Skeletal muscle satellite cell (primary cell): ENCODE measurements at regions not wholly inside any gene's neighbourhood (a gene's known extent, or its start where the extent isn't known, plus 50 kb on each side); places are given as distances from the start of the nearest gene placed in this dataset.
"Not testable (repeated sequence)": the region's sequence is repeated elsewhere in the genome, so short reads cannot be mapped to it uniquely, and the experiment has no call there.

Source experiments
- H3K27me3 ChIP-seq: 2 replicates; pipeline ENCODE4 v1.7.0; 2013; ENCODE audit warnings: low read length; ENCODE audit not compliant: control insufficient read depth, insufficient read depth
- H3K36me3 ChIP-seq: 2 replicates; pipeline ENCODE4 v1.7.0; 2013; ENCODE audit warnings: mild to moderate bottlenecking, control low read depth, low read length; ENCODE audit not compliant: insufficient read depth
- H3K4me1 ChIP-seq: 2 replicates; pipeline ENCODE4 v1.7.0; 2013; ENCODE audit warnings: low read length; ENCODE audit not compliant: control insufficient read depth, insufficient read depth
- H3K4me2 ChIP-seq: 2 replicates; pipeline ENCODE4 v1.7.0; 2013; ENCODE audit warnings: mild to moderate bottlenecking, low read length
- H3K4me3 ChIP-seq: 2 replicates; pipeline ENCODE4 v1.7.0; 2013; ENCODE audit warnings: low read length
- H3K9ac ChIP-seq: 2 replicates; pipeline ENCODE4 v1.7.0; 2013; ENCODE audit warnings: mild to moderate bottlenecking, low read depth, low read length, moderate library complexity
- H3K9me3 ChIP-seq: replicated peaks from 2 replicates; pipeline ENCODE4 v1.7.0; 2013; ENCODE audit warnings: mild to moderate bottlenecking, control low read depth, low read length

DNA sequence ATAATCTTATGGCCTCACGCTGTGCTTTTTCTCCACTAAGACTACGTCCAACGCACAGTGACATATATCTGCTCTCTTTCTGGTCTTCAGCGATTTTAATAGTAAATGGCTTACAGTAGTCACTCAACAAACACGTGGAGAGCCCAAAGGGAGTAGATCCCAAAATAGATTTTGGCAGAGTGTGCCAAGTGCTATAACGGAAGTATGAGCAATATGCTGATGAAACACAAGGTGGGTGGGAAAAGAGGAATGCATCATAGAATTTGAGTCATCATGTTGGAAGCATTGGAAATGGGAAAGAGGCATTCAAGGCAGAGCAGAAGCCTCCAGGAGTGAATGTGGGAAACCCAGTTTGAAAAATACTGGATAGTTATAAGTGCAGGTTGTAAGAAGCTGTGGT lies 129.1 kb upstream of the LDB2 start:
- Histone ChIP-seq H3K9me3 (no peaks in the 10 kb centered on the region), H3K27me3 (no peaks in the 10 kb centered on the region), H3K4me1 (peaks cover 36% of the 10 kb centered on the region), H3K9ac (no peak overlapping the region), H3K4me2 (no peak overlapping the region), H3K36me3 (no peaks in the 10 kb centered on the region), H3K4me3 (no peak overlapping the region)

DNA sequence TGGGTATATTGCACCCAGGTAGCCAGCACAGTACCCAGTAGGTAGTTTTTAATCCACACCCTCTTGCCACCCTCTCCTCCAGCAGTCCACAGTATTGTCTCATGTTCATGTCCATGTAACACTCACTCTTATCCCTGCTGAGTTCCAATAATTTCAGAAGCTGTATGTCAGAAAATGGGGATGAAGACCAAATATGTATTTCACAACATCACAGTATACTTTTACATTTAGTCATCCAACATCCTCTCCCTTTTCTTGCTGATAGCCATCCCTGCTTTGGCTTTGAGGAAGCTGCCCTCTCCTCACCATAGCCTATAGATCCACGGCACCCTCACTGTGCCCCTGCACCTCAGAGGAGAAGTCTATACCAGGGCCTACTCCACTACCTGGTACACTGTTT lies 126.0 kb upstream of the LDB2 start:
- H3K9ac ChIP-seq = no peak overlapping the region
- no peaks in the 10 kb centered on the region for H3K9me3 ChIP-seq
- no peaks in the 10 kb centered on the region for H3K36me3 ChIP-seq
- peaks cover 21% of the 10 kb centered on the region for H3K4me1 ChIP-seq
- H3K27me3 ChIP-seq = no peaks in the 10 kb centered on the region
- no peak overlapping the region for H3K4me3 ChIP-seq
- H3K4me2 ChIP-seq = no peak overlapping the region

DNA sequence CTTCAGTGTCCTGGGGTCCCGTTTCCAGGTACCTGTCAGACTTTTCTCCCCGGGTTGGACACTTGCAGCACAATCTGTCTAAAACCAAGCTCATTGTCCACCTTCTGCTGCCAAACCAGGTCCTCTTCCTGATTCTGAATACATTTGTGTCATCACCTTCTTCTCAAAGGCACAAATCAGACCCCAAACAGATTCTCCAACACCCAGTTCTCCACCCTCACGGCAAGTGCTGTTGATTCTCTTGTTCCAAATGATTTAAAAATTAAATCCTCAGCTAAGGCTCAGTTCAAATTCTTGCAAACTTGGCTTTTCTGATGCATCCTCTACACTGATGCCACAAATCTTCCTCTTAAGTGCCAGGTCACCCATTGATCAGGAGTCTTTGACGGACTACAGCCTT lies 122.5 kb upstream of the LDB2 start:
- no peaks in the 10 kb centered on the region for H3K9me3 ChIP-seq
- no peak overlapping the region for H3K4me3 ChIP-seq
- H3K36me3 ChIP-seq = no peaks in the 10 kb centered on the region
- no peak overlapping the region for H3K4me2 ChIP-seq
- no peak overlapping the region for H3K9ac ChIP-seq
- peaks cover 6% of the 10 kb centered on the region for H3K4me1 ChIP-seq
- no peaks in the 10 kb centered on the region for H3K27me3 ChIP-seq

DNA sequence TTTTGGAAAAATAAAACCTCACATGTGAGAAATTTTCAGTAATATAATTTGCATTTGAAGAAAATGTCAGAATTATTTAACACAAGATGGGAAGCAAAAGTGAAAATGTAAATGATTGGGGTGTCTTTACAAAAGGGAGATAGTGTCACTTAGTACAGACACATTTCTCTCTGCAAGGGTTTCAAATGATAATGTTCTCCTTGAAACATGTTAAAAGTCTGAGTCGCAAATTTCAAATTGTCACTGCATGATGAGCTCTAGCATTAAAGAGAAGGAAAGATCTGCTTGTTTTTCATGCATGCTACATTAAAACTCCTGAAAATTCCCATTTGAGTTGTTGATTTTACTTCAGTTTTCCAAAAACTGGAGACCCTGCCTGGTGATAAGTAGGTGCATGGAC lies 122.0 kb upstream of the LDB2 start:
- no peaks in the 10 kb centered on the region for H3K36me3 ChIP-seq
- peaks cover 6% of the 10 kb centered on the region for H3K4me1 ChIP-seq
- no peak overlapping the region for H3K4me3 ChIP-seq
- no peaks in the 10 kb centered on the region for H3K27me3 ChIP-seq
- H3K4me2 ChIP-seq = no peak overlapping the region
- no peak overlapping the region for H3K9ac ChIP-seq
- H3K9me3 ChIP-seq = no peaks in the 10 kb centered on the region

DNA sequence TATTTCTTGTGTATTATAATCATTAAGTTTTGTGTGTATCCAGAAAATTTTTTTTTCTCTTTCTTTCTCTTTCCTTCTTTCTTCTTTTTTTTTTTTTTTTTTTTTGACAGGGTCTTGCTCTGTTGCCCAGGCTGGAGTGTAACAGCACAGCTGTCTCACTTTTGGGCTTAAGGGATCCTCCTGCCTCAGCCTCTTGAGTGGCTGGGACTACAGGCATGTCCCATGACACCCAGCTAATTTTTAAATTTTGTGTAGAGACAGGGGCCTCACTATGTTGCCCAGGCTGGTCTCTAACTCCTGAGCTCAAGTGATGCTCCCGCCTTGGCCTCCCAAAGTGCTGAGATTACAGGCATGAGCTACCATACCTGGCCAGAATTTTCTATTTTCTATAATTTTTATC lies 120.2 kb upstream of the LDB2 start:
- H3K4me1 ChIP-seq, H3K4me3 ChIP-seq, H3K9me3 ChIP-seq, H3K27me3 ChIP-seq, H3K9ac ChIP-seq, H3K4me2 ChIP-seq, H3K36me3 ChIP-seq: not testable (repeated sequence)

DNA sequence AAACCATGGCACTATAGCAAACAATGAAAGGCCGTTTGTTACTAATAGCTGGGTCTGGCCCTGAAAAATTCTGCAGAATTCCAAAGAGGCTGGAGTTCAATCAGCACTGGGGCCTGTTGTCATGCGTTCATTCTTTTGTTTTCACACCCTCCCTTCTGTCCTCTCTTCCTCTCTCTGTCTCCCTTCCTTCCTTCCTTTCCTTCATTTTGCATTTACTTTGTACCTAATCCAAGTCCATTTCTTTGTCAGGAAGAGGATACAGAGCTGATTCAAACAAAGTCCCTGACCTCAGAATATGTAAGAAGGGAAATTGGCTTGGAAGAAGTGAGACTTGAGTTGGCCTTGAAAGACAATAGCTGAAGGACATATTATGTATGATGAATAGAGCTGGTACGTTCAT lies 119.6 kb upstream of the LDB2 start:
- no peaks in the 10 kb centered on the region for H3K9me3 ChIP-seq
- no peaks in the 10 kb centered on the region for H3K4me1 ChIP-seq
- no peaks in the 10 kb centered on the region for H3K36me3 ChIP-seq
- no peaks in the 10 kb centered on the region for H3K27me3 ChIP-seq
- H3K9ac ChIP-seq = no peak overlapping the region
- no peak overlapping the region for H3K4me3 ChIP-seq
- no peak overlapping the region for H3K4me2 ChIP-seq

DNA sequence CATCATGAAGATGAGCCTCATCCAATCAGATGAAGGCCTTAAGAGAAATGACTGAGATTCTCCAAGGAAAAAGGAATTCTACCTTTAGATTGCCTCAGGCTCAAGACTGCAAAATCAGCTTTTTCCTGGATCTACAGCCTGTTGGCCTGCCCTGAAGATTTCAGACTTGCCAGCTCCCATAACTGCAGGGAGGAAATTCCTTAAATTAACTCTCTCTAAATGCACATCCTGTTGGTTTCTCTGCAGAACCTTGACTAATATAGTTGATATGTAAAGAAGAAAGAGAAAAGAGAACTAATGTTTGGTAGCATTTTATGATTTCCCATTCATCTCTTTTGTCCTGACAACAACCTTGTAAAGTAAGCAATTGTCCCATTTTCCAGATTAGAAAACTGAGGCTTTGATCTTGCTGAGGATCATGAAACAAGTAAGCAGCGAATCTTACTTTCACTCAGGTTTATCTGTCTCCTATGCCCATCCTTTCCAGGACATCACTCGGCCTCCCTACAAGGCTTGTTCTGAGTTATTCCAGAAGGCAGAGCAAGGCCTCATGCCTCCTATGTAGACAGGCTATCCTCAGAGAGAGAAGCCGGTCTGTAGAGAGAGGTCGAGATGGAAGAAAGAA lies 115.0 kb upstream of the LDB2 start:
- H3K27me3 ChIP-seq = no peaks in the 10 kb centered on the region
- no peaks in the 10 kb centered on the region for H3K36me3 ChIP-seq
- H3K9me3 ChIP-seq = no peaks in the 10 kb centered on the region
- H3K4me1 ChIP-seq = no peaks in the 10 kb centered on the region
- no peak overlapping the region for H3K9ac ChIP-seq
- H3K4me3 ChIP-seq = no peak overlapping the region
- H3K4me2 ChIP-seq = no peak overlapping the region

DNA sequence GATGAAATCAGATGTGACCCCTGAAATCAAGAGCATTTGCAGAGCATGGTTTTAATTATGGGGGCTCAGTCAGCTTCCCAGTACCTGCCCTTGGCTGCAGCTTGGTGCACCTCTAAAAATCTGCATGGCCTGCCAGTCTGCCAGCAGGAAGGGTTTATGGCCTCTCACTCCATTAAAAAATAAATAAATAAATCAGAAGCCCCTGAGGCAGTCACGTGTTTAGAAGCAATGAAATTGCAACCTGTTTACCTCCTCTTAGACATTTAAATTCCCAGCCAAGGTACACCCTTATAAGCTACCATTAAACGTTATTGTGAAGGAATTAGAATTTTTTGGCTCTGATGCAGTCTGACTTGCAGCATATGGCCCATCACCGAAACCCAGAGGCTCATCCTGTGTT lies 114.0 kb upstream of the LDB2 start:
- Histone ChIP-seq H3K4me2 (no peak overlapping the region), H3K36me3 (no peaks in the 10 kb centered on the region), H3K9ac (no peak overlapping the region), H3K4me1 (no peaks in the 10 kb centered on the region), H3K9me3 (no peaks in the 10 kb centered on the region), H3K4me3 (no peak overlapping the region), H3K27me3 (no peaks in the 10 kb centered on the region)

DNA sequence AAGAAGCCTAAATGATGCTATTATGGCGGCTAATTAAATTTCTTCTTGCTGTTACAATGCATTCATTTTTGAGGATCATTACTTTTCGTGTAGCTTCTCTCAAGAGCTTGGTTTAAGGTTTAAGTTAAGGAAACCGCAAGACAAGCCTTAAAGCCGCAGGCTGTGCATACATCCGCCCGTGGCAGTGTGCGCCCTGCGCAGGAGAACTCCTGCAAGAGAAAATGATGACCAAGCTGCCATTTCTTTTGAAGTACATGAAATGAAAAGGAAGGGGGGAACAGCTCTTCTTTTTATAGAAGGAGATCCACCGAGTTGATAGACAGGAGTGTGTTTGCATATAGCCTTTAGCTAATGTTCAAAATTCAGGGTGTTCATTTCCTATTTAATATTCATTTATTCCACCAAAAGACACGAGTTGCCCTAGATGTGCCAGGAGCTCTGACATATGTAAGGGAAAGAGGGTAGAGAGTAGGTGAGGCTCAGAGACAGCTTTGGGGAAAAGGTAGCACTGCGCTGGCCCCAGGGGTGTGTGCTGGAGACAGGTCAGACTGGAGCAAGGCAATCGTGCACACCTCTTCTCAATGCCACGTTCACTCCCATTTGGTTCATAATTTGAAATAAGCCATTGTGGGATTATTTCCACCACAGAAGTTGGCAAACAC lies 112.1 kb upstream of the LDB2 start:
- Histone ChIP-seq H3K9ac (no peak overlapping the region), H3K4me1 (no peaks in the 10 kb centered on the region), H3K4me2 (no peak overlapping the region), H3K27me3 (no peaks in the 10 kb centered on the region), H3K9me3 (no peaks in the 10 kb centered on the region), H3K36me3 (no peaks in the 10 kb centered on the region), H3K4me3 (no peak overlapping the region)

DNA sequence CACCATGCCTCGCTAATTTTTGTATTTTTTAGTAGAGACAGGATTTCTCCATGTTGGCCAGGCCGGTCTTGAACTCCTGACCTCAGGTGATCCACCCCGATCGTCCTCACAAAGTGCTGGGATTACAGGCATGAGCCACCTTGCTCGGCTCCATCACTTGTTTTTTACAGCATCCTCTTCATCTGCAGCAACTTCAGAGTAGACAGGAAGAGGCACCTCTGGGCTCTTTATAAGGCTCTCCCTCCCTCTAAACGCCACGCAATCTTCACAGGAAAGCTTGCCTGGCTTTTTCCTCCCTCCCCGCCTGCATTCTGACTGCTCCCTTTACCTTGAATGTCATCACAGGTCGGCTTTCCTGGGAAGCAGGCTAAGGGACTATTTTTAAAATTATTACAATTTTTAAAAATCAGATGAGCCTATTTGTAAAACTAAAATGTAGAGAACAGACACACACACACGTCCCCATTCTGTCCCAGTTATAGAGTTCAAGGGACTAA lies 111.5 kb upstream of the LDB2 start:
- no peak overlapping the region for H3K9ac ChIP-seq
- no peaks in the 10 kb centered on the region for H3K4me1 ChIP-seq
- H3K9me3 ChIP-seq = no peaks in the 10 kb centered on the region
- no peak overlapping the region for H3K4me2 ChIP-seq
- no peaks in the 10 kb centered on the region for H3K36me3 ChIP-seq
- no peaks in the 10 kb centered on the region for H3K27me3 ChIP-seq
- no peak overlapping the region for H3K4me3 ChIP-seq

DNA sequence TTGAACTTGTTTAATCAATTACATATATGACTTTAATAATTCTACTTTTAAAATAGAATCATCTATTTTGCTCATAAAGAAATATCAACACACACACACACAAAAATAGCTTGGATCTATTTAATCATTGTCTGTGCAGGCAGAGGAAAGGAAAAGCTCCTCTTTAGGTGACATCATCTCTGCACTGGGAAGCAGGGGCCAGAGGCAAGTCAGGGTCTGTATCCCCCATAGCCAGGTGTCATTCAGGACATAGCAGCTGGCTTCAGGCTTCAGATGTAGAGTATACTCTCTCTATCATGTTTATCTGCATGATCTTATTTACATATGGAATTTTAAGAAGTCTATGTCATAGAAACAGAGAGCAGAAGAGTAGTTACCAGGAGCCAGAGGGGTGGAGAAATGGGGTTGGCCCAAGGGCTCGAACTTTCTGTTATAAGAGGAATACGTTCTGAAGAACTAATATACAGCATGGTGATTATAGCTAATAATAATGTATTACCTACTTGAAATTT lies 110.4 kb upstream of the LDB2 start:
- H3K36me3 ChIP-seq = no peaks in the 10 kb centered on the region
- H3K9me3 ChIP-seq = no peaks in the 10 kb centered on the region
- H3K4me3 ChIP-seq = no peak overlapping the region
- H3K9ac ChIP-seq = no peak overlapping the region
- H3K4me2 ChIP-seq = no peak overlapping the region
- H3K27me3 ChIP-seq = no peaks in the 10 kb centered on the region
- no peaks in the 10 kb centered on the region for H3K4me1 ChIP-seq
